ENCODE measurements at regions not wholly inside any gene's neighbourhood (a gene's known extent, or its start where the extent isn't known, plus 50 kb on each side); places are given as distances from the start of the nearest gene placed in this dataset.

- Histone ChIP-seq H3K27me3 (replicated peaks; ENCODE audit: control insufficient read depth, insufficient read depth, low read length) (no peaks in the 10 kb centered on the region), H3K4me3 (replicated peaks; ENCODE audit: low read depth, low read length) (no peak overlapping the region), H3K36me3 (ENCODE audit: control insufficient read depth, insufficient read depth, low read length) (no peaks in the 10 kb centered on the region)
- DNase-seq (ENCODE audit: extremely low read depth, insufficient read length): no peak
- TF ChIP-seq, protein P1, sequence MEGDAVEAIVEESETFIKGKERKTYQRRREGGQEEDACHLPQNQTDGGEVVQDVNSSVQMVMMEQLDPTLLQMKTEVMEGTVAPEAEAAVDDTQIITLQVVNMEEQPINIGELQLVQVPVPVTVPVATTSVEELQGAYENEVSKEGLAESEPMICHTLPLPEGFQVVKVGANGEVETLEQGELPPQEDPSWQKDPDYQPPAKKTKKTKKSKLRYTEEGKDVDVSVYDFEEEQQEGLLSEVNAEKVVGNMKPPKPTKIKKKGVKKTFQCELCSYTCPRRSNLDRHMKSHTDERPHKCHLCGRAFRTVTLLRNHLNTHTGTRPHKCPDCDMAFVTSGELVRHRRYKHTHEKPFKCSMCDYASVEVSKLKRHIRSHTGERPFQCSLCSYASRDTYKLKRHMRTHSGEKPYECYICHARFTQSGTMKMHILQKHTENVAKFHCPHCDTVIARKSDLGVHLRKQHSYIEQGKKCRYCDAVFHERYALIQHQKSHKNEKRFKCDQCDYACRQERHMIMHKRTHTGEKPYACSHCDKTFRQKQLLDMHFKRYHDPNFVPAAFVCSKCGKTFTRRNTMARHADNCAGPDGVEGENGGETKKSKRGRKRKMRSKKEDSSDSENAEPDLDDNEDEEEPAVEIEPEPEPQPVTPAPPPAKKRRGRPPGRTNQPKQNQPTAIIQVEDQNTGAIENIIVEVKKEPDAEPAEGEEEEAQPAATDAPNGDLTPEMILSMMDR (IDR thresholded peaks at IDR 0.05; ENCODE audit: insufficient read depth, low read length, poor library complexity, severe bottlenecking): no peak
Measured at GRCh38 chr5:118726891-118727290, 261.5 kb downstream of the DTWD2 start.

- H3K4me3 ChIP-seq (replicated peaks; ENCODE audit: low read depth, low read length): no peak overlapping the region
- DNase-seq (ENCODE audit: extremely low read depth, insufficient read length): peak; percentile 26
- TF ChIP-seq, protein P1 (IDR thresholded peaks at IDR 0.05; ENCODE audit: insufficient read depth, low read length, poor library complexity, severe bottlenecking): no peak
- no peaks in the 10 kb centered on the region for H3K36me3 ChIP-seq (ENCODE audit: control insufficient read depth, insufficient read depth, low read length)
- H3K27me3 ChIP-seq (replicated peaks; ENCODE audit: control insufficient read depth, insufficient read depth, low read length): no peaks in the 10 kb centered on the region
Measured at GRCh38 chr5:118723021-118723338, 265.4 kb downstream of the DTWD2 start.

- Histone ChIP-seq H3K36me3 (ENCODE audit: control insufficient read depth, insufficient read depth, low read length) (no peaks in the 10 kb centered on the region), H3K4me3 (replicated peaks; ENCODE audit: low read depth, low read length) (no peak overlapping the region), H3K27me3 (replicated peaks; ENCODE audit: control insufficient read depth, insufficient read depth, low read length) (no peaks in the 10 kb centered on the region)
- TF ChIP-seq, protein P1 (IDR thresholded peaks at IDR 0.05; ENCODE audit: insufficient read depth, low read length, poor library complexity, severe bottlenecking): no peak
- DNase-seq (ENCODE audit: extremely low read depth, insufficient read length): peak; percentile 5
Measured at GRCh38 chr5:118722122-118723020, 266.0 kb downstream of the DTWD2 start.

GRCh38 chr5:118711727-118712126 is 276.6 kb downstream of the DTWD2 start:
- Histone ChIP-seq H3K4me3 (replicated peaks; ENCODE audit: low read depth, low read length) (no peak overlapping the region), H3K27me3 (replicated peaks; ENCODE audit: control insufficient read depth, insufficient read depth, low read length) (no peaks in the 10 kb centered on the region), H3K36me3 (ENCODE audit: control insufficient read depth, insufficient read depth, low read length) (no peaks in the 10 kb centered on the region)
- TF ChIP-seq, protein P1 (IDR thresholded peaks at IDR 0.05; ENCODE audit: insufficient read depth, low read length, poor library complexity, severe bottlenecking): no peak
- DNase-seq (ENCODE audit: extremely low read depth, insufficient read length): no peak

DNA sequence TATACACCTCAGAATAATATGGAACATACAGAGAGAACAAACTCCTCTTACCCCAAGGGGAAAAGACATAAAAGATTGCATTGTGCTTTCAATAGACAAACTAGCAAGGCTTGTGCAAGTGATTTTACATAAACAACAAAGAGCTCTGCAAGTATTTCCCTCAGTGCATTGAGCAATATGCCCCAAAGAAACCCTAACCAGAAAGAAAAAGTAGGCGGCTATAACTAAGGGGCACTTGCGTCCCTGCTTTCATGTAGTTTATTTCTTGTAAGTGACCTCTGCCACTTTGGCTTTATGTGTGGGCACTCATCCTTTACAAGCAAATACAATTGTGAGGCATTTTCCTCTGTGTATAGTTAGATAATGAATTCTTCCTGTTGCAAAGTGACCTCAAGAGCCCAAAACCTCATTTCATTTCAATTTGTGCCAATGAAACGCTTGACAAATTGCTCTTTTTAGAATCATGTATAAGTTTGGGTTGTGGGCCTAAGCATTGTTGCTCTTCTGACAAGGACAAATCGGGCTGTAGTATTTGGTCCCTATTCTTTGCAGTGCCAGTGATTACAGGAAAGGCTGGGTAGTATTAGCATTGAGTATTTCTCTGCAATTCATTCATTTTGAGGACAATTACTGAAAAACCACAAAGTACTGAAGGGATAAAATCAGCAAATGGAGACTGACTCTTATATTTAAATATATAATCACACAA is 282.2 kb downstream of the DTWD2 start:
- TF ChIP-seq, protein P1 (IDR thresholded peaks at IDR 0.05; ENCODE audit: insufficient read depth, low read length, poor library complexity, severe bottlenecking): no peak
- H3K27me3 ChIP-seq (replicated peaks; ENCODE audit: control insufficient read depth, insufficient read depth, low read length): no peaks in the 10 kb centered on the region
- H3K36me3 ChIP-seq (ENCODE audit: control insufficient read depth, insufficient read depth, low read length): no peaks in the 10 kb centered on the region
- H3K4me3 ChIP-seq (replicated peaks; ENCODE audit: low read depth, low read length): no peak overlapping the region
- no peak for DNase-seq (ENCODE audit: extremely low read depth, insufficient read length)

Data from GM06990 (cell line).